C4-2B (cell line): ENCODE measurements at regions not wholly inside any gene's neighbourhood (a gene's known extent, or its start where the extent isn't known, plus 50 kb on each side); places are given as distances from the start of the nearest gene placed in this dataset.

ENCODE experiments used
- ZFX ChIP-seq: fragments of 450-650 bp; IDR thresholded peaks from 2 replicates; pipeline ENCODE4 v1.6.1; 2017
- TF ChIP-seq, protein P1 (sequence below): fragments of 450-650 bp; conservative IDR thresholded peaks from 2 replicates; pipeline ENCODE4 v1.5.1; 2017; ENCODE audit warnings: mild to moderate bottlenecking

DNA sequence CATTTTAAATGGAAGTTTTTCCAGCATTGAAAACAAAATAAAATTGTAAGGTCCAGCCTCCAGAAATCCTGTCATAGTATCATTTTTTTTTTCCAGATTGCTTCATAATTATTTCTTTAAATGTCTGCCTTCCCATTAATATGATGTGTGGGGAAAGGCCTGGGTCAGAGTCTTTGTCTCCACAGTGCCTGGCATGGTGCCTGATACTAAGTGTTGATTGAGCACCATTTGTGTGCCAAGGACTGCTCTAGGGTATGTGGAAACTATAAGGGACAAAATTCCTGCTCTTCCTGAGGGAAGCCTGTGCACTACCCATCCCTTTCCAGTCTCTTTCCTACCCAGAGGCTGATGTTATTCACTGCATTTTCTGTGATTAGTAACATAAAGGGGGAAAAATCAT is 53.1 kb upstream of the BEND4 start:
- TF ChIP-seq, protein P1, sequence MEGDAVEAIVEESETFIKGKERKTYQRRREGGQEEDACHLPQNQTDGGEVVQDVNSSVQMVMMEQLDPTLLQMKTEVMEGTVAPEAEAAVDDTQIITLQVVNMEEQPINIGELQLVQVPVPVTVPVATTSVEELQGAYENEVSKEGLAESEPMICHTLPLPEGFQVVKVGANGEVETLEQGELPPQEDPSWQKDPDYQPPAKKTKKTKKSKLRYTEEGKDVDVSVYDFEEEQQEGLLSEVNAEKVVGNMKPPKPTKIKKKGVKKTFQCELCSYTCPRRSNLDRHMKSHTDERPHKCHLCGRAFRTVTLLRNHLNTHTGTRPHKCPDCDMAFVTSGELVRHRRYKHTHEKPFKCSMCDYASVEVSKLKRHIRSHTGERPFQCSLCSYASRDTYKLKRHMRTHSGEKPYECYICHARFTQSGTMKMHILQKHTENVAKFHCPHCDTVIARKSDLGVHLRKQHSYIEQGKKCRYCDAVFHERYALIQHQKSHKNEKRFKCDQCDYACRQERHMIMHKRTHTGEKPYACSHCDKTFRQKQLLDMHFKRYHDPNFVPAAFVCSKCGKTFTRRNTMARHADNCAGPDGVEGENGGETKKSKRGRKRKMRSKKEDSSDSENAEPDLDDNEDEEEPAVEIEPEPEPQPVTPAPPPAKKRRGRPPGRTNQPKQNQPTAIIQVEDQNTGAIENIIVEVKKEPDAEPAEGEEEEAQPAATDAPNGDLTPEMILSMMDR: no peak
- no peak for TF ChIP-seq ZFX
